HK-2 (cell line): ENCODE measurements at regions not wholly inside any gene's neighbourhood (a gene's known extent, or its start where the extent isn't known, plus 50 kb on each side); places are given as distances from the start of the nearest gene placed in this dataset.

Experiments
- DNase-seq: peaks from one replicate; pipeline ENCODE4 v3.0.0-alpha.2; 2018; ENCODE audit not compliant: unreplicated experiment

- no peak for DNase-seq
Observed at GRCh38 chr19:31092274-31092673, 257.0 kb downstream of the TSHZ3 start.

- DNase-seq, result no peak
Observed at GRCh38 chr19:31089681-31090080, 259.6 kb downstream of the TSHZ3 start.

- no peak for DNase-seq
Observed at GRCh38 chr19:31085125-31085524, 264.1 kb downstream of the TSHZ3 start.

GRCh38 chr19:31083105-31083504 lies 266.1 kb downstream of the TSHZ3 start:
- DNase-seq, result no peak

GRCh38 chr19:31075146-31075655 lies 274.0 kb downstream of the TSHZ3 start:
- DNase-seq, result no peak

- no peak for DNase-seq
Observed at GRCh38 chr19:31074199-31075125, 274.8 kb downstream of the TSHZ3 start.

- DNase-seq, result no peak
Observed at GRCh38 chr19:31073485-31074198, 275.6 kb downstream of the TSHZ3 start.

GRCh38 chr19:31072451-31072850 lies 276.8 kb downstream of the TSHZ3 start:
- no peak for DNase-seq

- peak; percentile 40 for DNase-seq
Observed at GRCh38 chr19:31071136-31071855, 277.9 kb downstream of the TSHZ3 start.

GRCh38 chr19:31070146-31071065 lies 278.8 kb downstream of the TSHZ3 start:
- DNase-seq, result no peak

GRCh38 chr19:31068268-31068667 lies 281.0 kb downstream of the TSHZ3 start:
- no peak for DNase-seq

GRCh38 chr19:31066385-31066784 lies 282.9 kb downstream of the TSHZ3 start:
- DNase-seq, result peak; percentile 64

GRCh38 chr19:31064491-31064890 lies 284.7 kb downstream of the TSHZ3 start:
- peak; percentile 30 for DNase-seq

GRCh38 chr19:31058676-31059340 lies 290.4 kb downstream of the TSHZ3 start:
- no peak for DNase-seq

GRCh38 chr19:31057476-31057875 lies 291.8 kb downstream of the TSHZ3 start:
- no peak for DNase-seq

- no peak for DNase-seq
Observed at GRCh38 chr19:31055454-31055853, 293.8 kb downstream of the TSHZ3 start.

- DNase-seq, result peak; percentile 57
Observed at GRCh38 chr19:31054430-31054829, 294.8 kb downstream of the TSHZ3 start.

- DNase-seq, result no peak
Observed at GRCh38 chr19:31049431-31049830, 299.8 kb downstream of the TSHZ3 start.

GRCh38 chr19:31046024-31046423 lies 303.2 kb downstream of the TSHZ3 start:
- DNase-seq, result no peak

GRCh38 chr19:31041461-31041860 lies 307.8 kb downstream of the TSHZ3 start:
- DNase-seq, result no peak
